Hepatocyte (in vitro differentiated cells): ENCODE measurements at regions not wholly inside any gene's neighbourhood (a gene's known extent, or its start where the extent isn't known, plus 50 kb on each side); places are given as distances from the start of the nearest gene placed in this dataset.

Source experiments
- EZH2 ChIP-seq: fragments of 200-600 bp; sonication (generic); IDR thresholded peaks from 2 replicates; pipeline ENCODE4 v1.6.1; 2016; ENCODE audit warnings: antibody characterized with exemption, mild to moderate bottlenecking, borderline replicate concordance
- TF ChIP-seq, protein P1 (sequence below): fragments of 200-600 bp; sonication (generic); IDR thresholded peaks from 2 replicates; pipeline ENCODE4 v1.5.1; 2016; ENCODE audit warnings: antibody characterized with exemption, mild to moderate bottlenecking; ENCODE audit not compliant: poor library complexity

DNA sequence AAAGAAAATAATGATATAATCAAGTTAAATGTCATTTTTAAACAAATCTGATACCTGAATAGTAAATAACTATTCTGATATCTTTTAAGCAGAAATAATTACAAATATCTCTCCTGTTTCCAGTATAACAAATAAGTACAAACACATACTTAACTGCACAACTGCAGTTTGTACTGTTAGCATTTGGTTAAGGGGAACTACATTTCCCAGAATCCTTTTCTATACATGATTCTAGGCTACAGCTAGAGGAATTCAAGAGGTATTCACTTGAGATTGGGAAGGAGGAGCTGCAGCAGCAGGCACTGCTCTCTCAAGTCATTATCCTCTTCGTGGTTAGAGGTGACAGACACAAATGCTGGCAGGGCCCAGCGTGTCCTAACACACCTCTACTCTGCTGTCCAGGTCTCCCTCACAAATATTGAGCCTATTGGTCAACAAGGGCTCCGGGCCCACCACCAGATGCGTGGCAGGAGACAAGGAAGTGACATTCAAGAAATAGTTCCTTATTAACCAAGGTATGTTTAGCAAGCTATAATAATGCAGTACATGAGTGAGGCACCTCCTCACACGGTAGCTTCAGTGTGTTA is 255.1 kb upstream of the MKLN1 start:
- no peak for TF ChIP-seq EZH2
- TF ChIP-seq, protein P1, sequence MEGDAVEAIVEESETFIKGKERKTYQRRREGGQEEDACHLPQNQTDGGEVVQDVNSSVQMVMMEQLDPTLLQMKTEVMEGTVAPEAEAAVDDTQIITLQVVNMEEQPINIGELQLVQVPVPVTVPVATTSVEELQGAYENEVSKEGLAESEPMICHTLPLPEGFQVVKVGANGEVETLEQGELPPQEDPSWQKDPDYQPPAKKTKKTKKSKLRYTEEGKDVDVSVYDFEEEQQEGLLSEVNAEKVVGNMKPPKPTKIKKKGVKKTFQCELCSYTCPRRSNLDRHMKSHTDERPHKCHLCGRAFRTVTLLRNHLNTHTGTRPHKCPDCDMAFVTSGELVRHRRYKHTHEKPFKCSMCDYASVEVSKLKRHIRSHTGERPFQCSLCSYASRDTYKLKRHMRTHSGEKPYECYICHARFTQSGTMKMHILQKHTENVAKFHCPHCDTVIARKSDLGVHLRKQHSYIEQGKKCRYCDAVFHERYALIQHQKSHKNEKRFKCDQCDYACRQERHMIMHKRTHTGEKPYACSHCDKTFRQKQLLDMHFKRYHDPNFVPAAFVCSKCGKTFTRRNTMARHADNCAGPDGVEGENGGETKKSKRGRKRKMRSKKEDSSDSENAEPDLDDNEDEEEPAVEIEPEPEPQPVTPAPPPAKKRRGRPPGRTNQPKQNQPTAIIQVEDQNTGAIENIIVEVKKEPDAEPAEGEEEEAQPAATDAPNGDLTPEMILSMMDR = no peak
